Stomach (tissue), 4 donors: ENCODE measurements at regions not wholly inside any gene's neighbourhood (a gene's known extent, or its start where the extent isn't known, plus 50 kb on each side); places are given as distances from the start of the nearest gene placed in this dataset.

ENCODE experiments used
- EP300 ChIP-seq: sonication (generic); formaldehyde crosslinking; IDR thresholded peaks from one replicate; pipeline ENCODE4 v1.6.1; 2017; ENCODE audit warnings: antibody characterized with exemption
- POLR2A ChIP-seq, 4 donors: fragments of 450-650 bp; IDR thresholded peaks; one replicate each; pipeline ENCODE4 v1.6.1; 2016; ENCODE audit warnings: antibody characterized with exemption in 4 of 4, control low read depth in 2 of 4, mild to moderate bottlenecking in 1 of 4, moderate library complexity in 1 of 4
- TF ChIP-seq, protein P1 (sequence below), 7 experiments: fragments of 450-650 bp in 4 of 7; fragments of 200-600 bp in 3 of 7; sonication (generic) in 3 of 7; IDR thresholded peaks; one replicate each; pipeline ENCODE4 v1.5.1; 2016 to 2019; ENCODE audit warnings: antibody characterized with exemption in 7 of 7, control low read depth in 2 of 7, mild to moderate bottlenecking in 1 of 7

DNA sequence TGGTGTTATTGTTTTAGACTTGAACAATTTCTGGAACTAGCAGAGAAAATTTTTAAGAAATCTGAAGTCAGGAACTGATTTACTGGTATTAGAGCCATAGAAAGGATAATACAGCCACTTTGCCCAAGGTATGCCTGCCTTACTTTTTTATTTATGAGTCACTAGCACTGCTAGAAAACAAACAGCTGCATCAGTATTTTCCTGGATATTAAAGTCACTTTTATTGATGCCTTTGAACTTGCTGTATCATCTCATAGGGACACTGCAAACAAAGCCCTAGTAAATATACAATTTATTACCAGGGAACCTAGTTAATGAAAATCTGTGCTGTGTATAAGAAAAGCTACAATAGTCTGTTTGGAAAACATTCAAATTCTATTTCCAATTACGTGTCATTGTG, 490.8 kb upstream of the TMPRSS15 start:
- TF ChIP-seq EP300: no peak
- no peak for TF ChIP-seq POLR2A (IDR thresholded peaks at IDR 0.05)
- TF ChIP-seq, protein P1, sequence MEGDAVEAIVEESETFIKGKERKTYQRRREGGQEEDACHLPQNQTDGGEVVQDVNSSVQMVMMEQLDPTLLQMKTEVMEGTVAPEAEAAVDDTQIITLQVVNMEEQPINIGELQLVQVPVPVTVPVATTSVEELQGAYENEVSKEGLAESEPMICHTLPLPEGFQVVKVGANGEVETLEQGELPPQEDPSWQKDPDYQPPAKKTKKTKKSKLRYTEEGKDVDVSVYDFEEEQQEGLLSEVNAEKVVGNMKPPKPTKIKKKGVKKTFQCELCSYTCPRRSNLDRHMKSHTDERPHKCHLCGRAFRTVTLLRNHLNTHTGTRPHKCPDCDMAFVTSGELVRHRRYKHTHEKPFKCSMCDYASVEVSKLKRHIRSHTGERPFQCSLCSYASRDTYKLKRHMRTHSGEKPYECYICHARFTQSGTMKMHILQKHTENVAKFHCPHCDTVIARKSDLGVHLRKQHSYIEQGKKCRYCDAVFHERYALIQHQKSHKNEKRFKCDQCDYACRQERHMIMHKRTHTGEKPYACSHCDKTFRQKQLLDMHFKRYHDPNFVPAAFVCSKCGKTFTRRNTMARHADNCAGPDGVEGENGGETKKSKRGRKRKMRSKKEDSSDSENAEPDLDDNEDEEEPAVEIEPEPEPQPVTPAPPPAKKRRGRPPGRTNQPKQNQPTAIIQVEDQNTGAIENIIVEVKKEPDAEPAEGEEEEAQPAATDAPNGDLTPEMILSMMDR (IDR thresholded peaks at IDR 0.05): no peak
